ENCODE measurements at regions not wholly inside any gene's neighbourhood (a gene's known extent, or its start where the extent isn't known, plus 50 kb on each side); places are given as distances from the start of the nearest gene placed in this dataset.
"Not testable (repeated sequence)": the region's sequence is repeated elsewhere in the genome, so short reads cannot be mapped to it uniquely, and the experiment has no call there.

GRCh38 chr15:91447991-91448644 is 348.1 kb downstream of the SV2B start:
- no peaks in the 10 kb centered on the region for H3K36me3 ChIP-seq (ENCODE audit: control insufficient read depth in 4 of 4, insufficient read depth in 3 of 4, low read depth in 1 of 4, low read length in 3 of 4)
- TF ChIP-seq, protein P1, sequence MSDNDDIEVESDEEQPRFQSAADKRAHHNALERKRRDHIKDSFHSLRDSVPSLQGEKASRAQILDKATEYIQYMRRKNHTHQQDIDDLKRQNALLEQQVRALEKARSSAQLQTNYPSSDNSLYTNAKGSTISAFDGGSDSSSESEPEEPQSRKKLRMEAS (IDR thresholded peaks at IDR 0.05), result no peak
- TF ChIP-seq TAF1 (conservative IDR thresholded peaks at IDR 0.05), result no peak
- no peak for TF ChIP-seq FOXA1 (IDR thresholded peaks at IDR 0.05)
- TF ChIP-seq, protein P2, sequence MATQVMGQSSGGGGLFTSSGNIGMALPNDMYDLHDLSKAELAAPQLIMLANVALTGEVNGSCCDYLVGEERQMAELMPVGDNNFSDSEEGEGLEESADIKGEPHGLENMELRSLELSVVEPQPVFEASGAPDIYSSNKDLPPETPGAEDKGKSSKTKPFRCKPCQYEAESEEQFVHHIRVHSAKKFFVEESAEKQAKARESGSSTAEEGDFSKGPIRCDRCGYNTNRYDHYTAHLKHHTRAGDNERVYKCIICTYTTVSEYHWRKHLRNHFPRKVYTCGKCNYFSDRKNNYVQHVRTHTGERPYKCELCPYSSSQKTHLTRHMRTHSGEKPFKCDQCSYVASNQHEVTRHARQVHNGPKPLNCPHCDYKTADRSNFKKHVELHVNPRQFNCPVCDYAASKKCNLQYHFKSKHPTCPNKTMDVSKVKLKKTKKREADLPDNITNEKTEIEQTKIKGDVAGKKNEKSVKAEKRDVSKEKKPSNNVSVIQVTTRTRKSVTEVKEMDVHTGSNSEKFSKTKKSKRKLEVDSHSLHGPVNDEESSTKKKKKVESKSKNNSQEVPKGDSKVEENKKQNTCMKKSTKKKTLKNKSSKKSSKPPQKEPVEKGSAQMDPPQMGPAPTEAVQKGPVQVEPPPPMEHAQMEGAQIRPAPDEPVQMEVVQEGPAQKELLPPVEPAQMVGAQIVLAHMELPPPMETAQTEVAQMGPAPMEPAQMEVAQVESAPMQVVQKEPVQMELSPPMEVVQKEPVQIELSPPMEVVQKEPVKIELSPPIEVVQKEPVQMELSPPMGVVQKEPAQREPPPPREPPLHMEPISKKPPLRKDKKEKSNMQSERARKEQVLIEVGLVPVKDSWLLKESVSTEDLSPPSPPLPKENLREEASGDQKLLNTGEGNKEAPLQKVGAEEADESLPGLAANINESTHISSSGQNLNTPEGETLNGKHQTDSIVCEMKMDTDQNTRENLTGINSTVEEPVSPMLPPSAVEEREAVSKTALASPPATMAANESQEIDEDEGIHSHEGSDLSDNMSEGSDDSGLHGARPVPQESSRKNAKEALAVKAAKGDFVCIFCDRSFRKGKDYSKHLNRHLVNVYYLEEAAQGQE (IDR thresholded peaks at IDR 0.05), result no peak
- TF ChIP-seq NR2F2 (IDR thresholded peaks at IDR 0.05), result no peak
- TF ChIP-seq RAD21 (IDR thresholded peaks at IDR 0.05), result no peak
- TF ChIP-seq CTCF (IDR thresholded peaks at IDR 0.05; ENCODE audit: low read depth, low read length, missing input control), result no peak
- H3K9ac ChIP-seq (ENCODE audit: low read depth in 1 of 2, low read length in 2 of 2), result no peak overlapping the region
- WGBS, result 65% methylated on average over 3 of the region's 3 CpGs
- no peak for DNase-seq (ENCODE audit: low spot score)
- H3K9me3 ChIP-seq (ENCODE audit: control insufficient read depth in 4 of 4, low read length in 3 of 4), result peaks cover 0 to 5% (median 2%) of the 10 kb centered on the region in 4 donors
- no peak overlapping the region for H3K27ac ChIP-seq (ENCODE audit: low read depth in 1 of 2, low read length in 2 of 2)
- H3K4me3 ChIP-seq (ENCODE audit: low read depth in 1 of 3, low read length in 3 of 3), result no peak overlapping the region
- no peaks in the 10 kb centered on the region for H3K4me1 ChIP-seq (ENCODE audit: control insufficient read depth in 4 of 4, insufficient read depth in 4 of 4, low read length in 3 of 4)
- H3K27me3 ChIP-seq (ENCODE audit: control insufficient read depth in 4 of 4, insufficient read depth in 4 of 4, low read length in 3 of 4), result no peaks in the 10 kb centered on the region

DNA sequence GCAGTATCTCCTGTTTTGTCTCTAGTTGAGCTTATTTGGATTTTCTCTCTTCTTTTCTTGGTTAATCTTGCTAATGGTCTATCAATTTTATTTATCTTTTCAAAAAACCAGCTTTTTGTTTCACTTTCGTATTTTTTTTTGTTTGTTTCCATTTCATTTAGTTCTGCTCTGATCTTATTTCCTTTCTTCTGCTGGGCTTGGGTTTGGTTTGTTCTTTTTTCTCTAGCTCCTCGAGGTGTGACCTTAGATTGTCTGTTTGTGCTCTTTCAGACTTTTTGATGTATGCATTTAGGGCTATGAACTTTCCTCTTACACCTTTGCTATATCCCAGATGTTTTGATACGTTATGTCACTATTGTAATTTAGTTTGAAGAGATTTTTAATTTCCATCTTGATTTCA is 353.3 kb downstream of the SV2B start:
- not testable (repeated sequence) for H3K9me3 ChIP-seq (ENCODE audit: control insufficient read depth in 4 of 4, low read length in 3 of 4); H3K36me3 ChIP-seq (ENCODE audit: control insufficient read depth in 4 of 4, insufficient read depth in 3 of 4, low read depth in 1 of 4, low read length in 3 of 4); H3K9ac ChIP-seq (ENCODE audit: low read depth in 1 of 2, low read length in 2 of 2); H3K27me3 ChIP-seq (ENCODE audit: control insufficient read depth in 4 of 4, insufficient read depth in 4 of 4, low read length in 3 of 4); DNase-seq (ENCODE audit: low spot score); H3K4me1 ChIP-seq (ENCODE audit: control insufficient read depth in 4 of 4, insufficient read depth in 4 of 4, low read length in 3 of 4); H3K4me3 ChIP-seq (ENCODE audit: low read depth in 1 of 3, low read length in 3 of 3); H3K27ac ChIP-seq (ENCODE audit: low read depth in 1 of 2, low read length in 2 of 2)
- 61% methylated on average over 3 of the region's 3 CpGs for WGBS

- 89% methylated on average over 7 of the region's 7 CpGs for WGBS
- Histone ChIP-seq H3K9me3 (ENCODE audit: control insufficient read depth in 4 of 4, low read length in 3 of 4) (peaks cover 0 to 2% (median 0%) of the 10 kb centered on the region in 4 donors), H3K27ac (ENCODE audit: low read depth in 1 of 2, low read length in 2 of 2) (no peak overlapping the region), H3K9ac (ENCODE audit: low read depth in 1 of 2, low read length in 2 of 2) (no peak overlapping the region), H3K36me3 (ENCODE audit: control insufficient read depth in 4 of 4, insufficient read depth in 3 of 4, low read depth in 1 of 4, low read length in 3 of 4) (no peaks in the 10 kb centered on the region), H3K27me3 (ENCODE audit: control insufficient read depth in 4 of 4, insufficient read depth in 4 of 4, low read length in 3 of 4) (no peaks in the 10 kb centered on the region), H3K4me3 (ENCODE audit: low read depth in 1 of 3, low read length in 3 of 3) (no peak overlapping the region), H3K4me1 (ENCODE audit: control insufficient read depth in 4 of 4, insufficient read depth in 4 of 4, low read length in 3 of 4) (no peaks in the 10 kb centered on the region)
- DNase-seq (ENCODE audit: low spot score), result no peak
- TF ChIP-seq, protein P1 (IDR thresholded peaks at IDR 0.05), result no peak
- TF ChIP-seq YY1 (IDR thresholded peaks at IDR 0.05) (no peak), EGR1 (IDR thresholded peaks at IDR 0.05; ENCODE audit: low read depth in 2 of 2) (no peak), GABPA (IDR thresholded peaks at IDR 0.05 in 1 of 2, conservative IDR thresholded peaks at IDR 0.05 in 1 of 2) (no peak), FOXA1 (IDR thresholded peaks at IDR 0.05) (no peak), CTCF (IDR thresholded peaks at IDR 0.05; ENCODE audit: low read depth, low read length, missing input control) (no peak), ZBTB33 (IDR thresholded peaks at IDR 0.05) (no peak), FOXA2 (IDR thresholded peaks at IDR 0.05) (no peak), HNF4G (IDR thresholded peaks at IDR 0.05) (no peak), RXRA (IDR thresholded peaks at IDR 0.05) (no peak), JUND (IDR thresholded peaks at IDR 0.05) (no peak), RAD21 (IDR thresholded peaks at IDR 0.05) (no peak)
Observed at GRCh38 chr15:91456251-91456718, 356.2 kb downstream of the SV2B start.
